ENCODE measurements at regions not wholly inside any gene's neighbourhood (a gene's known extent, or its start where the extent isn't known, plus 50 kb on each side); places are given as distances from the start of the nearest gene placed in this dataset.

GRCh38 chr12:115408642-115409041, 724.7 kb upstream of the TBX3 start:
- TF ChIP-seq CTCF (conservative IDR thresholded peaks at IDR 0.05) (no peak), ZFX (IDR thresholded peaks at IDR 0.05) (no peak)

Data from C4-2B (cell line).